Transverse colon (tissue), 4 donors: ENCODE measurements at regions not wholly inside any gene's neighbourhood (a gene's known extent, or its start where the extent isn't known, plus 50 kb on each side); places are given as distances from the start of the nearest gene placed in this dataset.

ENCODE experiments used
- DNase-seq: peaks from one replicate; pipeline ENCODE4 v3.0.0-alpha.2; 2019
- H3K27ac ChIP-seq, 4 donors: fragments of 200-600 bp; sonication (generic); 2 replicates each; pipeline ENCODE4 v1.5.1; 2016 to 2018; ENCODE audit warnings: inconsistent platforms in 4 of 4
- H3K27me3 ChIP-seq: fragments of 200-600 bp; sonication (generic); 2 replicates; pipeline ENCODE4 v1.5.1; 2017; ENCODE audit warnings: inconsistent platforms
- H3K36me3 ChIP-seq, 4 donors: fragments of 200-600 bp; sonication (generic); 2 replicates each; pipeline ENCODE4 v1.5.1; 2017 to 2019; ENCODE audit warnings: inconsistent platforms in 4 of 4
- H3K4me1 ChIP-seq, 4 donors: fragments of 200-600 bp; sonication (generic); 2 replicates each; pipeline ENCODE4 v1.5.1; 2017 to 2020; ENCODE audit warnings: inconsistent platforms in 4 of 4
- H3K4me3 ChIP-seq, 4 donors: fragments of 200-600 bp; sonication (generic); 1 replicate in 1 of 4; 2 replicates in 3 of 4; pipeline versions ENCODE4 v1.5.1 to v1.6.1; 2017 to 2019; ENCODE audit warnings: inconsistent platforms in 4 of 4
- H3K9me3 ChIP-seq, 2 donors: fragments of 200-600 bp; sonication (generic); 2 replicates each; pipeline ENCODE4 v1.5.1; 2017 to 2019; ENCODE audit warnings: inconsistent platforms in 2 of 2
- EP300 ChIP-seq: sonication (generic); formaldehyde crosslinking; IDR thresholded peaks from one replicate; pipeline ENCODE4 v1.6.1; 2017; ENCODE audit warnings: antibody characterized with exemption, low read depth
- POLR2A ChIP-seq: fragments of 450-650 bp; IDR thresholded peaks from one replicate; pipeline ENCODE4 v1.6.1; 2016; ENCODE audit warnings: antibody characterized with exemption, mild to moderate bottlenecking, moderate library complexity
- POLR2AphosphoS5 ChIP-seq, 3 donors: sonication (generic); formaldehyde crosslinking; IDR thresholded peaks; one replicate each; pipeline ENCODE4 v1.6.1; 2016; ENCODE audit warnings: antibody characterized with exemption in 3 of 3
- WGBS, 2 donors: methylation state at CpG; one replicate each; pipeline ENCODE4 v1.1.5; 2018; ENCODE audit warnings: low coverage in 1 of 2; 5-methylcytosine and 5-hydroxymethylcytosine counted together
- in situ Hi-C, 4 donors: fragments of 200-750 bp; cut with MboI; loops; one replicate each; pipeline versions ENCODE4 v1.15.0 to v1.15.1; 2017; ENCODE audit warnings: low sequenced_read_pairs in 3 of 4, low pct_ligation_motif_present in 1 of 4, low pct_unique_long_range_greater_than_20kb in 1 of 4
- intact Hi-C: fragments of 100-400 bp; cut with DNase I; formaldehyde crosslinking; loops from one replicate; pipeline ENCODE4 v1.15.1; 2023; ENCODE audit warnings: low total_unique reads
- TF ChIP-seq, protein P1 (sequence below), 5 experiments: fragments of 200-600 bp in 3 of 5; fragments of 450-650 bp in 2 of 5; sonication (generic) in 3 of 5; IDR thresholded peaks; 1 replicate in 2 of 5; 2 replicates in 3 of 5; pipeline ENCODE4 v1.5.1; 2016 to 2017; ENCODE audit warnings: antibody characterized with exemption in 5 of 5, inconsistent platforms in 3 of 5, mild to moderate bottlenecking in 2 of 5, moderate library complexity in 1 of 5

DNA sequence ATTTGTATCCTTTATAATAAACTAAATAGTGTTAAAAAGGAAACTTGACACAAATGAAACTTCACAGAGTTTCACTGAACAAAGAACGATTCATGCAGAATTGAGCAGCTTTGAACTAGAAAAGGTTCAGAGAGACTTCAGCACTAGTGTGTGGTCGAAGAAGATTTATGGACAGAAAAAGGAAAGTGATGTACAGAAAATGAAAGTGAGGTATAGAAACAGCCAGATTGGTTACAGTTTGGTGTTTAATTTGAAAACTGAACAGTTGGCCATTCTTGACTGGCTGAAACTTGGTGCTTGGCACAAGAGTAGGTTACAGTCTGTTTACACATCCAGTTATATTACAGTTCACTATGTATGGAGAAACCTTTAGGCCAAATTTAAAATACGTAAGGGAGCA, 207.1 kb downstream of the GALC start:
- no peaks in the 10 kb centered on the region for H3K4me1 ChIP-seq
- H3K4me3 ChIP-seq, result no peak overlapping the region
- in situ Hi-C loops, result no loop called here
- DNase-seq, result no peak
- TF ChIP-seq POLR2A (no peak), POLR2AphosphoS5 (IDR thresholded peaks at IDR 0.05) (no peak), EP300 (no peak)
- TF ChIP-seq, protein P1, sequence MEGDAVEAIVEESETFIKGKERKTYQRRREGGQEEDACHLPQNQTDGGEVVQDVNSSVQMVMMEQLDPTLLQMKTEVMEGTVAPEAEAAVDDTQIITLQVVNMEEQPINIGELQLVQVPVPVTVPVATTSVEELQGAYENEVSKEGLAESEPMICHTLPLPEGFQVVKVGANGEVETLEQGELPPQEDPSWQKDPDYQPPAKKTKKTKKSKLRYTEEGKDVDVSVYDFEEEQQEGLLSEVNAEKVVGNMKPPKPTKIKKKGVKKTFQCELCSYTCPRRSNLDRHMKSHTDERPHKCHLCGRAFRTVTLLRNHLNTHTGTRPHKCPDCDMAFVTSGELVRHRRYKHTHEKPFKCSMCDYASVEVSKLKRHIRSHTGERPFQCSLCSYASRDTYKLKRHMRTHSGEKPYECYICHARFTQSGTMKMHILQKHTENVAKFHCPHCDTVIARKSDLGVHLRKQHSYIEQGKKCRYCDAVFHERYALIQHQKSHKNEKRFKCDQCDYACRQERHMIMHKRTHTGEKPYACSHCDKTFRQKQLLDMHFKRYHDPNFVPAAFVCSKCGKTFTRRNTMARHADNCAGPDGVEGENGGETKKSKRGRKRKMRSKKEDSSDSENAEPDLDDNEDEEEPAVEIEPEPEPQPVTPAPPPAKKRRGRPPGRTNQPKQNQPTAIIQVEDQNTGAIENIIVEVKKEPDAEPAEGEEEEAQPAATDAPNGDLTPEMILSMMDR (IDR thresholded peaks at IDR 0.05), result no peak
- H3K27ac ChIP-seq, result no peak overlapping the region
- H3K27me3 ChIP-seq, result no peaks in the 10 kb centered on the region
- 53 to 78% methylated on average over 3 of the region's 3 CpGs for WGBS, 2 donors
- intact Hi-C loops, result no loop called here
- H3K36me3 ChIP-seq, result no peaks in the 10 kb centered on the region
- no peaks in the 10 kb centered on the region for H3K9me3 ChIP-seq

DNA sequence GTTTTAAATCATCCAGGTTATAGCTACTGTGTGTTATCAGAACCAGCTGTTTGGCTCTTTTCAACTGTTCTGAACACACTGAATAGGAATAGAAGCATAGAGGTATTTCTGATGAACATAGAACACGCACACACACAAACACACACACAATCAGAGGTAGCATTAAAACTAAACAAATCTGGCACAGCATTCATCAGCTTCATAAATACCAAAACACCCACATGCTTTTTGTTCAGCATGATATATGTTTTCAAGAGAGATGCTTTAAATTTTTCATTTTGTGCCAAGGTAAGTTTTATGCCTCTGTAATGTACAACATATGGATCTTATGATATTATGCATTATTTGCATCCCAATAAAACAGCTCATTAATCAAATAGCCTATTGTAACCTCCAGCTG, 208.6 kb downstream of the GALC start:
- in situ Hi-C loops (no loop called here), intact Hi-C loops (no loop called here)
- H3K27me3 ChIP-seq, result no peaks in the 10 kb centered on the region
- H3K4me3 ChIP-seq, result no peak overlapping the region
- no peaks in the 10 kb centered on the region for H3K4me1 ChIP-seq
- TF ChIP-seq EP300 (no peak), POLR2AphosphoS5 (IDR thresholded peaks at IDR 0.05) (no peak), POLR2A (no peak)
- TF ChIP-seq, protein P1 (IDR thresholded peaks at IDR 0.05), result no peak
- no peak overlapping the region for H3K27ac ChIP-seq
- no peaks in the 10 kb centered on the region for H3K36me3 ChIP-seq
- H3K9me3 ChIP-seq, result no peaks in the 10 kb centered on the region
- DNase-seq, result no peak
- WGBS, 2 donors, result 38 to 59% methylated on average over 1 of the region's 1 CpG

DNA sequence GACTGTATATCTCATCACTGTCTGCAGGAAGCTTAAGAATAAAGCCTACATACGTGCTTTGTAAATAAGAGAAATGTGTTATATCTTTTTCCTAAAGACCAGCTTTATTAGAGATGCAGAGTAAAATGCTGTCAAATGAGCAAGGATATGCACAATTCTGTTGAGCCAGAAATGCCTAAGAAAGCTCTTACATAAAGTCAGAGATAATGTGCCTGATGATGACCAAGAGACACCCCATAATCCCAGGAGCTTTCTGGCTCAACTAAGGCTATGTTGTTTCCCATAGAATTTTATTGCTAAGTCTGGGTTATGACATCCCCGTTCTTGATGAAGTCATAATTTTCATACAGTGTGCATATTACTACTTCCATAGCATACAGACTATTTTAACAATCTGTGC, 209.9 kb downstream of the GALC start:
- DNase-seq, result no peak
- no peaks in the 10 kb centered on the region for H3K9me3 ChIP-seq
- H3K27me3 ChIP-seq, result no peaks in the 10 kb centered on the region
- TF ChIP-seq EP300 (no peak), POLR2A (no peak), POLR2AphosphoS5 (IDR thresholded peaks at IDR 0.05) (no peak)
- TF ChIP-seq, protein P1 (IDR thresholded peaks at IDR 0.05), result no peak
- no peaks in the 10 kb centered on the region for H3K36me3 ChIP-seq
- no peak overlapping the region for H3K4me3 ChIP-seq
- no peaks in the 10 kb centered on the region for H3K4me1 ChIP-seq
- H3K27ac ChIP-seq, result no peak overlapping the region
- intact Hi-C loops (no loop called here), in situ Hi-C loops (no loop called here)
- WGBS, 2 donors, result 66 to 86% methylated on average over 2 of the region's 2 CpGs

DNA sequence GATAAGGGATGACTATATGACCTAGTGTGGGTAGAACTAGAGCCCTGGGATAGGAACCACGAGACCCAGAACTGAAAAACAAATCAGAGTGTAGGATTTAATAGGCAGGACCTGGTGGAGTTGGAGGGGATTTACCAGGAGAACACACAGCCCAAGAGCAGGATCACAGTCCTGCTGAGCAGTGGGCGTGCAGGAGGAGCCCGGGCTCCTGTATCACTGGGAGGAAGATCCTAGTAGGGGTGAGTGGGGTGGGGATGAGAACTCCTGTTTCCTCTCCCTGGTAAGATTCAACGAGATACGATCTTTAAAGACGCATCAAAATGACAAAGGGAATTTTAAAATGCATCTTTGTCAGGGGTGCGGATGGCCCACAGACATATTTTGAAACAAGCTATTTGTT, 220.1 kb downstream of the GALC start:
- intact Hi-C loops (no loop called here), in situ Hi-C loops (no loop called here)
- WGBS, 2 donors, result 63 to 77% methylated on average over 7 of the region's 7 CpGs

More for the DNA sequence above, 220.1 kb downstream of the GALC start:
- Histone ChIP-seq H3K27ac (no peak overlapping the region), H3K9me3 (no peaks in the 10 kb centered on the region), H3K4me3 (no peak overlapping the region), H3K36me3 (no peaks in the 10 kb centered on the region), H3K4me1 (no peaks in the 10 kb centered on the region), H3K27me3 (no peaks in the 10 kb centered on the region)
- DNase-seq, result no peak
- TF ChIP-seq POLR2A (no peak), EP300 (no peak), POLR2AphosphoS5 (IDR thresholded peaks at IDR 0.05) (no peak)
- TF ChIP-seq, protein P1 (IDR thresholded peaks at IDR 0.05), result no peak
